A673 (cell line): ENCODE measurements at regions not wholly inside any gene's neighbourhood (a gene's known extent, or its start where the extent isn't known, plus 50 kb on each side); places are given as distances from the start of the nearest gene placed in this dataset.

Experiments used
- BruUV-seq: library from RNA; stranded (reverse); fragments of 400-500 nt; replicated peaks from 2 replicates; lab custom pipeline; 2021; lab: Mats Ljungman, UMichigan
- CTCF ChIA-PET: fragments of 300-600 bp; sonication (Branson Sonifier 250); formaldehyde crosslinking; loops from one replicate; lab custom pipeline; 2022; ENCODE audit warnings: antibody characterized with exemption; lab: Charles Lee
- POLR2A ChIA-PET: fragments of 300-600 bp; sonication (Branson Sonifier 250); formaldehyde crosslinking; loops from one replicate; lab custom pipeline; 2022; ENCODE audit warnings: antibody characterized with exemption; ENCODE audit not compliant: low non-redundant PET; lab: Charles Lee
- DNase-seq: peaks from one replicate; pipeline ENCODE4 v3.0.0-alpha.2; 2015; ENCODE audit warnings: low spot score
- H3K27ac ChIP-seq: fragments of 200-600 bp; sonication (generic); 2 replicates; pipeline ENCODE4 v1.5.1; 2016; ENCODE audit warnings: mixed run types, low read depth, mild to moderate bottlenecking, mixed read lengths, antibody characterized with exemption, low read length; ENCODE audit not compliant: poor library complexity, severe bottlenecking
- H3K27me3 ChIP-seq: fragments of 200-600 bp; sonication (generic); replicated peaks from 2 replicates; pipeline ENCODE4 v1.6.1; 2017; ENCODE audit warnings: mixed run types, low read depth, mild to moderate bottlenecking, mixed read lengths, antibody characterized with exemption, low read length; ENCODE audit not compliant: insufficient read depth, poor library complexity
- H3K36me3 ChIP-seq: fragments of 200-600 bp; sonication (generic); 2 replicates; pipeline ENCODE4 v1.6.1; 2016; ENCODE audit warnings: mixed run types, mild to moderate bottlenecking, mixed read lengths, antibody characterized with exemption, low read length; ENCODE audit not compliant: insufficient read depth, poor library complexity, severe bottlenecking
- H3K4me1 ChIP-seq: fragments of 200-600 bp; sonication (generic); 2 replicates; pipeline ENCODE4 v1.6.1; 2017; ENCODE audit warnings: mixed run types, mild to moderate bottlenecking, mixed read lengths, antibody characterized with exemption, low read length; ENCODE audit not compliant: insufficient read depth, poor library complexity, severe bottlenecking
- H3K4me3 ChIP-seq: fragments of 200-600 bp; sonication (generic); 2 replicates; pipeline ENCODE4 v1.5.1; 2016; ENCODE audit warnings: low read depth, mixed run types, mild to moderate bottlenecking, mixed read lengths, low read length; ENCODE audit not compliant: poor library complexity, severe bottlenecking
- H3K9me3 ChIP-seq: fragments of 200-600 bp; sonication (generic); 2 replicates; pipeline ENCODE4 v1.6.1; 2016; ENCODE audit warnings: mixed run types, low read depth, mild to moderate bottlenecking, mixed read lengths, antibody characterized with exemption, low read length; ENCODE audit not compliant: poor library complexity, severe bottlenecking
- CTCF ChIP-seq: fragments of 300-800, 200-600 bp; sonication (generic); conservative IDR thresholded peaks from 2 replicates; pipeline ENCODE4 v1.5.1; 2017; ENCODE audit warnings: low read depth, mild to moderate bottlenecking, antibody characterized with exemption, low read length, moderate library complexity, mixed read lengths
- EZH2 ChIP-seq: fragments of 200-600 bp; sonication (generic); IDR thresholded peaks from 2 replicates; pipeline ENCODE4 v1.6.1; 2017; ENCODE audit warnings: borderline replicate concordance, low read depth, mild to moderate bottlenecking, mixed read lengths, antibody characterized with exemption, low read length; ENCODE audit not compliant: poor library complexity, severe bottlenecking
- intact Hi-C: fragments of 100-400 bp; cut with micrococcal nuclease; formaldehyde crosslinking; loops from one replicate; pipeline ENCODE4 v1.10.0; 2022; ENCODE audit not compliant: unreplicated experiment

GRCh38 chr5:2642684-2643345, 108.7 kb downstream of the IRX2 start:
- H3K36me3 ChIP-seq, result no peaks in the 10 kb centered on the region
- H3K9me3 ChIP-seq, result peaks cover 26% of the 10 kb centered on the region
- no peak overlapping the region for H3K27ac ChIP-seq
- CTCF ChIA-PET, result no interaction called here
- H3K4me1 ChIP-seq, result no peaks in the 10 kb centered on the region
- POLR2A ChIA-PET, result no interaction called here
- DNase-seq, result no peak
- H3K4me3 ChIP-seq, result no peak overlapping the region
- H3K27me3 ChIP-seq, result no peaks in the 10 kb centered on the region
- no peak for TF ChIP-seq EZH2
- TF ChIP-seq CTCF, result no peak
- BruUV-seq, result no TSS peak
- intact Hi-C loops, result no loop called here

DNA sequence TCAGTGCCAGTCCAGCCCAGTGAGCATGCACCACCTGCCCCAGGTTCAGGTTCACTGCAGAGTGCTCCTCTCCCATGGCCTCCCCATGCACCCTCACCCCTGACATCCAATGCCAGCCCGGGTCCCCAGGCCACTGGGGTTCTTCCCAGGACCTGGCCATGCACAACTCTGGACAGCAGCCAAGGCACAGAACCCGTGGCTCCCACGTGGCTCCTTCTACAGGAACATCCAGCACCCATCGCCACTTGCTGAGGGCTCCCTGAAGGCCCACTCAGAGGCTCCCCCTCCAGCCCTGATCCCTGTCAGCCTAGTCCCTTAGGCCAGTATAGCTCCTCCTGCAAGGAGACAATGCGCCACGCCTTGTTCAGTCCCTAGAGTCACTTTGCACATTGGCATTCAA, 110.8 kb downstream of the IRX2 start:
- POLR2A ChIA-PET, result no interaction called here
- peaks cover 28% of the 10 kb centered on the region for H3K9me3 ChIP-seq
- CTCF ChIA-PET, result no interaction called here
- H3K4me3 ChIP-seq, result no peak overlapping the region
- H3K27ac ChIP-seq, result no peak overlapping the region
- DNase-seq, result no peak
- TF ChIP-seq EZH2 (no peak), CTCF (no peak)
- intact Hi-C loops, result no loop called here
- BruUV-seq, result no TSS peak
- H3K4me1 ChIP-seq, result no peaks in the 10 kb centered on the region
- H3K27me3 ChIP-seq, result no peaks in the 10 kb centered on the region
- H3K36me3 ChIP-seq, result no peaks in the 10 kb centered on the region

DNA sequence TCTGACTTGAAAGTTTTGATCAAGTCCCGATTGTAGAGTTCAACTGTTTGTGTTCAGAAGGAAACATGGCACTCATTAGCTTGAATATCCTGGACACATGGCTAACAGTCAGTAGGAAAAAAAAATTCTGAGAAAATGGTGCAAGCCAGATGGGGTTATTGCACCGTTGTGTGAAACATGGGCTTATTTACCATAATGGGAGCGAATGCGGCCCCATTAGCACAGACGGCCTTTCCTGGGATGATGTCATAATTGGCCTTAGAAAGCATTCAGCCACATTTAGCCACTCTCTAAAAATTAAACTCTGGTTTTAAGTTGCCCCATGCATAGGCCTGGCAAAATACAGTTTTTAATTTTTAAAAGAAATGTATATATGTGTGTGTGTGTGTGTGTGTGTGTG, 112.1 kb downstream of the IRX2 start:
- Histone ChIP-seq H3K4me1 (no peaks in the 10 kb centered on the region), H3K27me3 (no peaks in the 10 kb centered on the region), H3K9me3 (peaks cover 17% of the 10 kb centered on the region), H3K27ac (no peak overlapping the region), H3K36me3 (no peaks in the 10 kb centered on the region), H3K4me3 (no peak overlapping the region)
- intact Hi-C loops, result no loop called here
- no TSS peak for BruUV-seq
- no peak for DNase-seq
- TF ChIP-seq CTCF (no peak), EZH2 (no peak)
- ChIA-PET POLR2A (no interaction called here), CTCF (no interaction called here)
